PC-3 (cell line): ENCODE measurements at regions not wholly inside any gene's neighbourhood (a gene's known extent, or its start where the extent isn't known, plus 50 kb on each side); places are given as distances from the start of the nearest gene placed in this dataset.

Experiments
- EZH2 ChIP-seq: fragments of 300-600 bp; sonication (generic); IDR thresholded peaks from one replicate; pipeline ENCODE4 v1.6.1; 2017; ENCODE audit warnings: antibody characterized with exemption, mild to moderate bottlenecking, low read length; ENCODE audit not compliant: unreplicated experiment
- TF ChIP-seq, protein P1 (sequence below): fragments of 300-600 bp; sonication (generic); conservative IDR thresholded peaks from 2 replicates; pipeline ENCODE4 v1.5.1; 2017; ENCODE audit warnings: antibody characterized with exemption, low read depth, mild to moderate bottlenecking, low read length

DNA sequence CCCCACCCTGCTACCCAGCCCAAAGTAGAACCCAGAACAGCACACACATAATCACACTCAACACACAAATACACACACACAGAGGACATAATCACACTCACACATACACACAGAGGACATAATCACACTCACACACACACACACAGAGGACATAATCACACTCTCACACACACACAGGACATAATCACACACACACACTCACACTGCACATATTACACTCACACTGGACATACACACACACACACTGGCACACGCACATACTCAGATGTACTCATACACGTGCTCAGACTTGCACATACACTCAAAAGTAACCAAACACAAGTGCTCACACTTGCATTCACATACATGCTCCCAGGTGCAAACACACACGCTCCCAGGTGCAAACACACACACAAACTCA is 54.3 kb upstream of the CAMK1G start:
- TF ChIP-seq, protein P1, sequence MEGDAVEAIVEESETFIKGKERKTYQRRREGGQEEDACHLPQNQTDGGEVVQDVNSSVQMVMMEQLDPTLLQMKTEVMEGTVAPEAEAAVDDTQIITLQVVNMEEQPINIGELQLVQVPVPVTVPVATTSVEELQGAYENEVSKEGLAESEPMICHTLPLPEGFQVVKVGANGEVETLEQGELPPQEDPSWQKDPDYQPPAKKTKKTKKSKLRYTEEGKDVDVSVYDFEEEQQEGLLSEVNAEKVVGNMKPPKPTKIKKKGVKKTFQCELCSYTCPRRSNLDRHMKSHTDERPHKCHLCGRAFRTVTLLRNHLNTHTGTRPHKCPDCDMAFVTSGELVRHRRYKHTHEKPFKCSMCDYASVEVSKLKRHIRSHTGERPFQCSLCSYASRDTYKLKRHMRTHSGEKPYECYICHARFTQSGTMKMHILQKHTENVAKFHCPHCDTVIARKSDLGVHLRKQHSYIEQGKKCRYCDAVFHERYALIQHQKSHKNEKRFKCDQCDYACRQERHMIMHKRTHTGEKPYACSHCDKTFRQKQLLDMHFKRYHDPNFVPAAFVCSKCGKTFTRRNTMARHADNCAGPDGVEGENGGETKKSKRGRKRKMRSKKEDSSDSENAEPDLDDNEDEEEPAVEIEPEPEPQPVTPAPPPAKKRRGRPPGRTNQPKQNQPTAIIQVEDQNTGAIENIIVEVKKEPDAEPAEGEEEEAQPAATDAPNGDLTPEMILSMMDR = no peak
- no peak for TF ChIP-seq EZH2
